ENCODE measurements at regions not wholly inside any gene's neighbourhood (a gene's known extent, or its start where the extent isn't known, plus 50 kb on each side); places are given as distances from the start of the nearest gene placed in this dataset.
"Not testable (repeated sequence)": the region's sequence is repeated elsewhere in the genome, so short reads cannot be mapped to it uniquely, and the experiment has no call there.

GRCh38 chrX:498901-499300, 112.2 kb upstream of the PPP2R3B start:
- TF ChIP-seq, protein P1, sequence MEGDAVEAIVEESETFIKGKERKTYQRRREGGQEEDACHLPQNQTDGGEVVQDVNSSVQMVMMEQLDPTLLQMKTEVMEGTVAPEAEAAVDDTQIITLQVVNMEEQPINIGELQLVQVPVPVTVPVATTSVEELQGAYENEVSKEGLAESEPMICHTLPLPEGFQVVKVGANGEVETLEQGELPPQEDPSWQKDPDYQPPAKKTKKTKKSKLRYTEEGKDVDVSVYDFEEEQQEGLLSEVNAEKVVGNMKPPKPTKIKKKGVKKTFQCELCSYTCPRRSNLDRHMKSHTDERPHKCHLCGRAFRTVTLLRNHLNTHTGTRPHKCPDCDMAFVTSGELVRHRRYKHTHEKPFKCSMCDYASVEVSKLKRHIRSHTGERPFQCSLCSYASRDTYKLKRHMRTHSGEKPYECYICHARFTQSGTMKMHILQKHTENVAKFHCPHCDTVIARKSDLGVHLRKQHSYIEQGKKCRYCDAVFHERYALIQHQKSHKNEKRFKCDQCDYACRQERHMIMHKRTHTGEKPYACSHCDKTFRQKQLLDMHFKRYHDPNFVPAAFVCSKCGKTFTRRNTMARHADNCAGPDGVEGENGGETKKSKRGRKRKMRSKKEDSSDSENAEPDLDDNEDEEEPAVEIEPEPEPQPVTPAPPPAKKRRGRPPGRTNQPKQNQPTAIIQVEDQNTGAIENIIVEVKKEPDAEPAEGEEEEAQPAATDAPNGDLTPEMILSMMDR (IDR thresholded peaks at IDR 0.05): not testable (repeated sequence)
- not testable (repeated sequence) for TF ChIP-seq POLR2A (IDR thresholded peaks at IDR 0.05)
